Activated CD8-positive, alpha-beta T cell treated with anti-CD3 and anti-CD28 coated beads for 36 hours (primary cell): ENCODE measurements at regions not wholly inside any gene's neighbourhood (a gene's known extent, or its start where the extent isn't known, plus 50 kb on each side); places are given as distances from the start of the nearest gene placed in this dataset.

Source experiments
- ATAC-seq: fragments of 200-7000 bp; cut with Tn5 transposase; one replicate; pipeline ENCODE4 v1.10.0; 2021; ENCODE audit warnings: mild to moderate bottlenecking, moderate library complexity
- CTCF ChIA-PET: fragments of 350-600 bp; sonication (Branson Sonifier 250); formaldehyde crosslinking; loops from one replicate; lab custom pipeline; 2021; ENCODE audit warnings: antibody characterized with exemption; lab: Charles Lee
- POLR2A ChIA-PET: fragments of 350-600 bp; sonication (Branson Sonifier 250); formaldehyde crosslinking; loops from one replicate; lab custom pipeline; 2021; ENCODE audit warnings: antibody characterized with exemption; lab: Charles Lee
- DNase-seq: peaks from one replicate; pipeline ENCODE4 v3.0.0-alpha.2; 2020
- H3K27ac Mint-ChIP-seq: one replicate; pipeline ENCODE4 v1.8.0; 2021; ENCODE audit warnings: mild to moderate bottlenecking, mixed read lengths
- H3K27me3 Mint-ChIP-seq: one replicate; pipeline ENCODE4 v1.8.0; 2021; ENCODE audit warnings: mixed read lengths
- H3K36me3 Mint-ChIP-seq: one replicate; pipeline ENCODE4 v1.8.0; 2021; ENCODE audit warnings: low read depth, mixed read lengths
- H3K4me1 Mint-ChIP-seq: one replicate; pipeline ENCODE4 v1.8.0; 2021; ENCODE audit warnings: low read depth, mixed read lengths
- H3K4me3 Mint-ChIP-seq: one replicate; pipeline ENCODE4 v1.8.0; 2021; ENCODE audit warnings: mild to moderate bottlenecking, moderate library complexity, mixed read lengths
- H3K9me3 Mint-ChIP-seq: one replicate; pipeline ENCODE4 v1.8.0; 2021; ENCODE audit warnings: mixed read lengths
- CTCF ChIP-seq: fragments of 200-600 bp; IDR thresholded peaks from one replicate; pipeline ENCODE4 v1.8.0; 2022; ENCODE audit warnings: antibody characterized with exemption, mild to moderate bottlenecking
- intact Hi-C: fragments of 100-400 bp; cut with micrococcal nuclease; formaldehyde crosslinking; loops from one replicate; pipeline ENCODE4 v1.10.0; 2022

- H3K9me3 Mint-ChIP-seq, result no peaks in the 10 kb centered on the region
- POLR2A ChIA-PET, result interaction anchor here (0.5 kb wide), 1 partner anchor 221 kb away, joined by 3 read pairs; no protein-coding TSS in a partner anchor
- no peak overlapping the region for H3K27ac Mint-ChIP-seq
- no peak for TF ChIP-seq CTCF
- DNase-seq, result no peak
- CTCF ChIA-PET, result no interaction called here
- H3K27me3 Mint-ChIP-seq, result peaks cover 5% of the 10 kb centered on the region
- H3K4me3 Mint-ChIP-seq, result no peak overlapping the region
- ATAC-seq, result no peak
- H3K36me3 Mint-ChIP-seq, result no peaks in the 10 kb centered on the region
- intact Hi-C loops, result no loop called here
- H3K4me1 Mint-ChIP-seq, result no peaks in the 10 kb centered on the region
Observed at GRCh38 chr10:94186722-94187121, 176.0 kb downstream of the NOC3L start.

- no peak for TF ChIP-seq CTCF
Observed at GRCh38 chr10:94192333-94192732, 170.4 kb downstream of the NOC3L start.

GRCh38 chr10:94192974-94193373 lies 169.8 kb downstream of the NOC3L start:
- ATAC-seq, result no peak
- no peaks in the 10 kb centered on the region for H3K4me1 Mint-ChIP-seq
- no peak overlapping the region for H3K27ac Mint-ChIP-seq
- peaks cover 13% of the 10 kb centered on the region for H3K27me3 Mint-ChIP-seq
- H3K36me3 Mint-ChIP-seq, result no peaks in the 10 kb centered on the region
- ChIA-PET CTCF (no interaction called here), POLR2A (no interaction called here)
- no peak for DNase-seq
- H3K4me3 Mint-ChIP-seq, result no peak overlapping the region
- TF ChIP-seq CTCF, result no peak
- no peaks in the 10 kb centered on the region for H3K9me3 Mint-ChIP-seq
- intact Hi-C loops, result no loop called here

More at GRCh38 chr10:94192333-94192732, 170.4 kb downstream of the NOC3L start:
- no peak overlapping the region for H3K27ac Mint-ChIP-seq
- H3K4me3 Mint-ChIP-seq, result no peak overlapping the region
- no peaks in the 10 kb centered on the region for H3K36me3 Mint-ChIP-seq
- no peaks in the 10 kb centered on the region for H3K9me3 Mint-ChIP-seq
- DNase-seq (no peak), ATAC-seq (no peak)
- no peaks in the 10 kb centered on the region for H3K4me1 Mint-ChIP-seq
- H3K27me3 Mint-ChIP-seq, result peaks cover 13% of the 10 kb centered on the region
- ChIA-PET POLR2A (no interaction called here), CTCF (no interaction called here)
- intact Hi-C loops, result no loop called here

- no peak for TF ChIP-seq CTCF
- Mint-ChIP-seq H3K4me3 (no peak overlapping the region), H3K27ac (no peak overlapping the region), H3K36me3 (no peaks in the 10 kb centered on the region), H3K9me3 (no peaks in the 10 kb centered on the region), H3K4me1 (no peaks in the 10 kb centered on the region), H3K27me3 (peaks cover 13% of the 10 kb centered on the region)
- DNase-seq (no peak), ATAC-seq (no peak)
- POLR2A ChIA-PET, result no interaction called here
- CTCF ChIA-PET, result no interaction called here
- intact Hi-C loops, result no loop called here
Observed at GRCh38 chr10:94193466-94193924, 169.2 kb downstream of the NOC3L start.

GRCh38 chr10:94194256-94194655 lies 168.5 kb downstream of the NOC3L start:
- Mint-ChIP-seq H3K9me3 (no peaks in the 10 kb centered on the region), H3K4me1 (no peaks in the 10 kb centered on the region), H3K27ac (no peak overlapping the region), H3K4me3 (no peak overlapping the region), H3K36me3 (no peaks in the 10 kb centered on the region), H3K27me3 (peaks cover 13% of the 10 kb centered on the region)
- intact Hi-C loops, result no loop called here
- TF ChIP-seq CTCF, result no peak
- CTCF ChIA-PET, result no interaction called here
- POLR2A ChIA-PET, result no interaction called here
- ATAC-seq (no peak), DNase-seq (no peak)
